GM12878 (cell line): ENCODE measurements at regions not wholly inside any gene's neighbourhood (a gene's known extent, or its start where the extent isn't known, plus 50 kb on each side); places are given as distances from the start of the nearest gene placed in this dataset.

ENCODE experiments used
- ATAC-seq: fragments of 200-7000 bp; cut with Tn5 transposase; 3 replicates; pipeline ENCODE4 v1.9.1; 2020; ENCODE audit warnings: mild to moderate bottlenecking, moderate library complexity
- BruUV-seq: library from RNA; stranded (reverse); fragments of 400-500 nt; replicated peaks from 2 replicates; lab custom pipeline; 2021; lab: Mats Ljungman, UMichigan
- CTCF ChIA-PET: fragments of 300-600 bp; sonication (Branson Sonifier 250); formaldehyde crosslinking; extraction: SDS; loops from one replicate; lab custom pipeline; 2021; ENCODE audit warnings: inconsistent platforms; lab: Yijun Ruan, JAX
- POLR2A ChIA-PET: fragments of 350-600 bp; formaldehyde crosslinking; extraction: SDS; loops from one replicate; lab custom pipeline; 2021; ENCODE audit warnings: inconsistent platforms; lab: Charles Lee
- RAD21 ChIA-PET: fragments of 300-600 bp; sonication (Branson Sonifier 250); formaldehyde crosslinking; loops from one replicate; lab custom pipeline; 2023; ENCODE audit warnings: antibody characterized with exemption; ENCODE audit not compliant: unreplicated experiment; lab: Charles Lee
- SMC1A ChIA-PET: fragments of 300-600 bp; sonication (Branson Sonifier 250); formaldehyde crosslinking; loops from one replicate; lab custom pipeline; 2023; ENCODE audit not compliant: unreplicated experiment, uncharacterized antibody; lab: Charles Lee
- DNase-seq: peaks from one replicate; pipeline ENCODE4 v3.0.0-alpha.2; 2011; ENCODE audit warnings: low read depth, low spot score
- FAIRE-seq: peaks from 3 replicates; lab custom pipeline; 2011; peaks lifted over from hg19 to GRCh38; lab: Jason Lieb, UNC
- H2AFZ ChIP-seq: 2 replicates; pipeline ENCODE4 v1.6.0; 2011; ENCODE audit warnings: low read depth, low read length, control low read depth; ENCODE audit not compliant: control insufficient read depth
- H3K27ac ChIP-seq: 2 replicates; pipeline ENCODE4 v1.5.1; 2011; ENCODE audit warnings: control low read depth; ENCODE audit not compliant: control insufficient read depth, insufficient read depth
- H3K27me3 ChIP-seq, 2 experiments: replicated peaks in 1 of 2; 2 replicates each; pipeline versions ENCODE4 v1.6.0 to v1.6.1; 2011; ENCODE audit warnings: low read length in 1 of 2; ENCODE audit not compliant: control insufficient read depth in 2 of 2, insufficient read depth in 2 of 2
- H3K36me3 ChIP-seq, 2 experiments: 2 replicates each; pipeline ENCODE4 v1.5.1; 2011; ENCODE audit warnings: low read length in 1 of 2; ENCODE audit not compliant: control insufficient read depth in 2 of 2, insufficient read depth in 2 of 2
- H3K4me1 ChIP-seq: 2 replicates; pipeline ENCODE4 v1.6.1; 2011; ENCODE audit warnings: mild to moderate bottlenecking, low read length, moderate library complexity, mixed read lengths; ENCODE audit not compliant: control insufficient read depth, insufficient read depth
- H3K4me2 ChIP-seq: 2 replicates; pipeline ENCODE4 v1.6.0; 2011; ENCODE audit warnings: control low read depth; ENCODE audit not compliant: control insufficient read depth, insufficient read depth
- H3K4me3 ChIP-seq: fragments of 200-600 bp; sonication (generic); 2 replicates; pipeline ENCODE4 v1.5.1; 2016
- H3K79me2 ChIP-seq: 2 replicates; pipeline ENCODE4 v1.6.0; 2011; ENCODE audit warnings: low read length; ENCODE audit not compliant: control insufficient read depth, insufficient read depth
- H3K9ac ChIP-seq: 2 replicates; pipeline ENCODE4 v1.8.0; 2011; ENCODE audit warnings: low read length, control low read depth, mixed read lengths; ENCODE audit not compliant: control insufficient read depth, insufficient read depth
- H3K9me3 ChIP-seq: replicated peaks from 3 replicates; pipeline ENCODE4 v1.5.1; 2011; ENCODE audit warnings: mild to moderate bottlenecking, low read length; ENCODE audit not compliant: control insufficient read depth, insufficient read depth
- H4K20me1 ChIP-seq: 2 replicates; pipeline ENCODE4 v1.6.0; 2011; ENCODE audit not compliant: control insufficient read depth, insufficient read depth
- CTCF ChIP-seq, 3 experiments: IDR thresholded peaks in 2 of 3; conservative IDR thresholded peaks in 1 of 3; 2 replicates each; pipeline ENCODE4 v1.5.1; 2011; ENCODE audit warnings: low read depth in 3 of 3, low read length in 3 of 3, mild to moderate bottlenecking in 3 of 3, control low read depth in 2 of 3, moderate library complexity in 2 of 3, inconsistent platforms in 1 of 3, mixed read lengths in 1 of 3; ENCODE audit not compliant: control insufficient read depth in 2 of 3, insufficient read depth in 1 of 3; ENCODE audit errors: extremely low read depth in 1 of 3
- E4F1 ChIP-seq: fragments of 450-650 bp; IDR thresholded peaks from 2 replicates; pipeline ENCODE4 v1.6.1; 2018; ENCODE audit warnings: borderline replicate concordance, mild to moderate bottlenecking; ENCODE audit not compliant: partially characterized antibody
- HCFC1 ChIP-seq: fragments of 150-350 bp; IDR thresholded peaks from 2 replicates; pipeline ENCODE4 v1.6.1; 2014; ENCODE audit warnings: low read length
- IRF5 ChIP-seq: fragments of 450-650 bp; IDR thresholded peaks from 2 replicates; pipeline ENCODE4 v1.6.1; 2017; ENCODE audit warnings: borderline replicate concordance
- SIN3A ChIP-seq: IDR thresholded peaks from 2 replicates; pipeline ENCODE4 v1.6.1; 2012; ENCODE audit warnings: low read depth, low read length, improper control_type of control experiment
- STAT1 ChIP-seq: fragments of 450-650 bp; conservative IDR thresholded peaks from 2 replicates; pipeline ENCODE4 v1.6.1; 2014; ENCODE audit warnings: antibody characterized with exemption, mild to moderate bottlenecking
- SUZ12 ChIP-seq: fragments of 200-600 bp; sonication (generic); IDR thresholded peaks from one replicate; pipeline ENCODE4 v1.6.1; 2018; ENCODE audit warnings: antibody characterized with exemption, mild to moderate bottlenecking; ENCODE audit not compliant: unreplicated experiment
- ZBTB11 ChIP-seq: fragments of 450-650 bp; formaldehyde crosslinking; IDR thresholded peaks from 2 replicates; pipeline ENCODE4 v1.5.0; 2022; ENCODE audit warnings: mild to moderate bottlenecking, missing genetic modification characterization
- ZNF217 ChIP-seq: fragments of 450-650 bp; IDR thresholded peaks from 2 replicates; pipeline ENCODE4 v1.6.1; 2017; ENCODE audit warnings: antibody characterized with exemption, mild to moderate bottlenecking
- ZNF687 ChIP-seq: fragments of 450-650 bp; IDR thresholded peaks from 2 replicates; pipeline ENCODE4 v1.6.1; 2017; ENCODE audit warnings: mild to moderate bottlenecking, moderate library complexity
- ZZZ3 ChIP-seq: IDR thresholded peaks from 2 replicates; pipeline ENCODE4 v1.6.1; 2011; ENCODE audit warnings: low read depth; ENCODE audit not compliant: control insufficient read depth, insufficient read length
- whole genome bisulfite sequencing: methylation state at CpG from one replicate; pipeline ENCODE4 v1.1.6; 2016; ENCODE audit warnings: low lambda C conversion rate; ENCODE audit not compliant: insufficient replicate concordance, insufficient coverage; ENCODE audit errors: missing lambda C conversion rate; 5-methylcytosine and 5-hydroxymethylcytosine counted together
- in situ Hi-C: fragments of 300-500 bp; cut with MboI; formaldehyde crosslinking; loops from 9 replicates; pipeline ENCODE4 v1.14.3; 2018; ENCODE audit warnings: mixed read lengths
- intact Hi-C: fragments of 100-400 bp; cut with micrococcal nuclease; formaldehyde crosslinking; loops from one replicate; pipeline ENCODE4 v1.14.2; 2022; ENCODE audit not compliant: unreplicated experiment

- ChIA-PET RAD21 (no interaction called here), CTCF (no interaction called here), POLR2A (no interaction called here), SMC1A (no interaction called here)
- no peak for FAIRE-seq
- Histone ChIP-seq H3K4me2 (no peak overlapping the region), H3K27me3 (no peaks in the 10 kb centered on the region), H3K9ac (no peak overlapping the region), H3K36me3 (no peaks in the 10 kb centered on the region), H2AFZ (no peak overlapping the region), H3K4me3 (no peak overlapping the region), H3K4me1 (no peaks in the 10 kb centered on the region), H3K79me2 (no peaks in the 10 kb centered on the region), H3K9me3 (no peaks in the 10 kb centered on the region), H3K27ac (no peak overlapping the region), H4K20me1 (no peaks in the 10 kb centered on the region)
- intact Hi-C loops (no loop called here), in situ Hi-C loops (no loop called here)
- DNase-seq, result no peak
- BruUV-seq, result no TSS peak
- no peak for ATAC-seq
- no peak for TF ChIP-seq IRF5
- no peak for TF ChIP-seq STAT1
- no peak for TF ChIP-seq E4F1
- no peak for TF ChIP-seq HCFC1
- TF ChIP-seq SUZ12, result no peak
- no peak for TF ChIP-seq ZNF217
- no peak for TF ChIP-seq ZNF687
- no peak for TF ChIP-seq ZBTB11 (CRISPR knock-in tag)
- TF ChIP-seq SIN3A, result no peak
- no peak for TF ChIP-seq ZZZ3
- TF ChIP-seq CTCF (IDR thresholded peaks at IDR 0.05 in 2 of 3, conservative IDR thresholded peaks at IDR 0.05 in 1 of 3; ENCODE audit: control insufficient read depth in 2 of 3, extremely low read depth in 1 of 3, insufficient read depth in 1 of 3, low read depth in 3 of 3, low read length in 3 of 3), result no peak
- WGBS, result 0% methylated on average over 5 of the region's 5 CpGs
Observed at GRCh38 chr1:2929335-2929734, 91.9 kb upstream of the ACTRT2 start.
